AG09309 (cell line): ENCODE measurements at regions not wholly inside any gene's neighbourhood (a gene's known extent, or its start where the extent isn't known, plus 50 kb on each side); places are given as distances from the start of the nearest gene placed in this dataset.

Experiments
- DNase-seq: peaks from one replicate; pipeline ENCODE4 v3.0.0-alpha.2; 2010; ENCODE audit warnings: low read depth
- H3K4me3 ChIP-seq: 2 replicates; pipeline ENCODE4 v1.5.1; 2011; ENCODE audit warnings: mild to moderate bottlenecking, low read depth, low read length, moderate library complexity; ENCODE audit not compliant: control insufficient read depth
- CTCF ChIP-seq: IDR thresholded peaks from 2 replicates; pipeline ENCODE4 v1.5.1; 2011; ENCODE audit warnings: mild to moderate bottlenecking, low read depth, low read length, inconsistent platforms; ENCODE audit not compliant: insufficient read depth, control insufficient read depth; ENCODE audit errors: missing control alignments

GRCh38 chr6:49054311-49054710, 408.7 kb downstream of the MMUT start:
- TF ChIP-seq CTCF: no peak
- DNase-seq: no peak
- H3K4me3 ChIP-seq: no peak overlapping the region

- no peak for TF ChIP-seq CTCF
- no peak overlapping the region for H3K4me3 ChIP-seq
- DNase-seq: no peak
Measured at GRCh38 chr6:49052901-49053300, 410.2 kb downstream of the MMUT start.

- DNase-seq: no peak
- no peak overlapping the region for H3K4me3 ChIP-seq
- TF ChIP-seq CTCF: no peak
Measured at GRCh38 chr6:49051281-49051680, 411.8 kb downstream of the MMUT start.

GRCh38 chr6:49050584-49050983, 412.5 kb downstream of the MMUT start:
- DNase-seq: no peak
- no peak for TF ChIP-seq CTCF
- H3K4me3 ChIP-seq: no peak overlapping the region

- no peak for TF ChIP-seq CTCF
- no peak for DNase-seq
Measured at GRCh38 chr6:49038294-49038822, 424.7 kb downstream of the MMUT start.

GRCh38 chr6:49030251-49031020, 432.6 kb downstream of the MMUT start:
- DNase-seq: no peak
- no peak for TF ChIP-seq CTCF
- no peak overlapping the region for H3K4me3 ChIP-seq

More at GRCh38 chr6:49038294-49038822, 424.7 kb downstream of the MMUT start:
- H3K4me3 ChIP-seq: no peak overlapping the region
